ENCODE measurements at regions not wholly inside any gene's neighbourhood (a gene's known extent, or its start where the extent isn't known, plus 50 kb on each side); places are given as distances from the start of the nearest gene placed in this dataset.

DNA sequence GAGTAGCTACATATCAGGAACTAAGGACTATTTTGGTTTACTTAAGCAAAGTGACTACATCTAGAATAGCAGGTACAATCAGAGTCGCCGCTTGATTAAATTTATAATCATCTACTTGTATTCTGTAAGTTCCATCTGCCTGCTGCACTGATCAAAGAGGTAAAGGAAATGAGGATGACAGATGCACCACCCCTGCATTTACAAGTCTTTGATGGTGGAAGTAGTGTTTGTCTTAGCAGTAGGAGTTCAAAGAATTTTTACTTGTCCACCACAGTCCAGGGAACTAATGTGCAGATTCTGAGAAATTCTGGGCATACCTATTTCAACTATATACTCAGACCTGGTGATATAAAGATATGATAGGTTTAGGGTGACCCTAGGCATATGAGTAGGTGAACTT, 184.1 kb upstream of the IVNS1ABP start (continued):
- TF ChIP-seq, protein P1, sequence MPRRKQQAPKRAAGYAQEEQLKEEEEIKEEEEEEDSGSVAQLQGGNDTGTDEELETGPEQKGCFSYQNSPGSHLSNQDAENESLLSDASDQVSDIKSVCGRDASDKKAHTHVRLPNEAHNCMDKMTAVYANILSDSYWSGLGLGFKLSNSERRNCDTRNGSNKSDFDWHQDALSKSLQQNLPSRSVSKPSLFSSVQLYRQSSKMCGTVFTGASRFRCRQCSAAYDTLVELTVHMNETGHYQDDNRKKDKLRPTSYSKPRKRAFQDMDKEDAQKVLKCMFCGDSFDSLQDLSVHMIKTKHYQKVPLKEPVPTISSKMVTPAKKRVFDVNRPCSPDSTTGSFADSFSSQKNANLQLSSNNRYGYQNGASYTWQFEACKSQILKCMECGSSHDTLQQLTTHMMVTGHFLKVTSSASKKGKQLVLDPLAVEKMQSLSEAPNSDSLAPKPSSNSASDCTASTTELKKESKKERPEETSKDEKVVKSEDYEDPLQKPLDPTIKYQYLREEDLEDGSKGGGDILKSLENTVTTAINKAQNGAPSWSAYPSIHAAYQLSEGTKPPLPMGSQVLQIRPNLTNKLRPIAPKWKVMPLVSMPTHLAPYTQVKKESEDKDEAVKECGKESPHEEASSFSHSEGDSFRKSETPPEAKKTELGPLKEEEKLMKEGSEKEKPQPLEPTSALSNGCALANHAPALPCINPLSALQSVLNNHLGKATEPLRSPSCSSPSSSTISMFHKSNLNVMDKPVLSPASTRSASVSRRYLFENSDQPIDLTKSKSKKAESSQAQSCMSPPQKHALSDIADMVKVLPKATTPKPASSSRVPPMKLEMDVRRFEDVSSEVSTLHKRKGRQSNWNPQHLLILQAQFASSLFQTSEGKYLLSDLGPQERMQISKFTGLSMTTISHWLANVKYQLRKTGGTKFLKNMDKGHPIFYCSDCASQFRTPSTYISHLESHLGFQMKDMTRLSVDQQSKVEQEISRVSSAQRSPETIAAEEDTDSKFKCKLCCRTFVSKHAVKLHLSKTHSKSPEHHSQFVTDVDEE (CRISPR knock-in tag; IDR thresholded peaks at IDR 0.05): no peak
- TF ChIP-seq ZFP30 (CRISPR knock-in tag; IDR thresholded peaks at IDR 0.05) (no peak), BACH2 (CRISPR knock-in tag; IDR thresholded peaks at IDR 0.05; ENCODE audit: borderline replicate concordance) (no peak), ESRRG (CRISPR knock-in tag; IDR thresholded peaks at IDR 0.05) (no peak), ZNF565 (CRISPR knock-in tag; conservative IDR thresholded peaks at IDR 0.05; ENCODE audit: low read depth) (no peak), ISL1 (CRISPR knock-in tag; IDR thresholded peaks at IDR 0.05) (no peak), PPARA (CRISPR knock-in tag; IDR thresholded peaks at IDR 0.05; ENCODE audit: borderline replicate concordance) (no peak), SNAI2 (CRISPR knock-in tag; IDR thresholded peaks at IDR 0.05) (no peak), ARNTL (CRISPR knock-in tag; IDR thresholded peaks at IDR 0.05; ENCODE audit: borderline replicate concordance, low read depth) (no peak), CSDC2 (CRISPR knock-in tag; IDR thresholded peaks at IDR 0.05) (no peak)

DNA sequence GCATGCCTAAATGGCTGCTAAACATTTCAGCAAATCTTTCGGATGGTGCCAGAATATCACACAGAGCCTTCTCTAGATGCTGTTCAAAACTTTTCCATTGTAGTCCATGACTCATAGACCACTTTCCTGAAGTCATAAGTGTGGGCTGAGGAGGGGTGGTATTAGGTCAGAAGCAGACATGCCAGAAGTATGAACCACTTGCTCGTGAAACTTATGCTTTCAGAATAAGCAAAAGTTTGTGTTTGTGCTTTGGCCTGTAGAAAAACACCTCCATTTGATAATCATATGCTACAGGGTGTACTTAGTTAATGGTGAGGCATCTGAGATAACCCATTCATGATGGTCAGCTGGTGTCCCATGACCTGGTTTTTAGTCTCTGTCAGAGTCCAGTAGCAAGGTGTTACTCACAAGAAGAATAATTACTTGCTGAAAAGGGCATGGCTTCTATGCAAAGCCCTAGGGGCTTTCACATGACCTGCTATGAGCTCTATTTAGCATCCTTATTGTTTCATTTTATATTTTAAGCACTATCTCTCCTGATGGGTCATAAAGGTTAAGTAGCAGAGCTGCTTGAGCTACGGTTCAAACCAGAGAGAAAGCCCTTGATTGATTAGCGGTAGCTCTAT, 183.1 kb upstream of the IVNS1ABP start:
- peak; percentile 72 for ATAC-seq
- TF ChIP-seq OSR1 (CRISPR knock-in tag; IDR thresholded peaks at IDR 0.05) (no peak), RARB (CRISPR knock-in tag; IDR thresholded peaks at IDR 0.05) (no peak)

DNA sequence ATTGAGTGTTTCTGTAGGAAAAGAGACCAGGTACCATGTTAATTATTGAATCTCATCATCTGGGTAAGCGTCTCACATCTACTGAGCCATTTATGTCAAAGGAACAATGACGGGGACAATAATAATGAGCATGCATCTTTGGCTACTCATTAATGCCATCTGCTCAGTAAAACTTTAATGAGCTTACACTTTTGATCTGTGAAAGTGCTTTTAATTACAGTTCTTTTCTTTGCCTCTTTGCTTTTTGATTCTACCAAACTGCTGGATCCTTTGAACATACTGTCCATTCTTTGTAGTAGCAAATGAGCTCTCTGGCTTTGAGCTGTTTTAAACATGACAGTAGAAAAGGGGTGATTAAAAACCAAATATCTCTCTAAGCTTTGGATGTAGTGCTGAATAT, 181.2 kb upstream of the IVNS1ABP start:
- no peak for ATAC-seq
- TF ChIP-seq, protein P2, sequence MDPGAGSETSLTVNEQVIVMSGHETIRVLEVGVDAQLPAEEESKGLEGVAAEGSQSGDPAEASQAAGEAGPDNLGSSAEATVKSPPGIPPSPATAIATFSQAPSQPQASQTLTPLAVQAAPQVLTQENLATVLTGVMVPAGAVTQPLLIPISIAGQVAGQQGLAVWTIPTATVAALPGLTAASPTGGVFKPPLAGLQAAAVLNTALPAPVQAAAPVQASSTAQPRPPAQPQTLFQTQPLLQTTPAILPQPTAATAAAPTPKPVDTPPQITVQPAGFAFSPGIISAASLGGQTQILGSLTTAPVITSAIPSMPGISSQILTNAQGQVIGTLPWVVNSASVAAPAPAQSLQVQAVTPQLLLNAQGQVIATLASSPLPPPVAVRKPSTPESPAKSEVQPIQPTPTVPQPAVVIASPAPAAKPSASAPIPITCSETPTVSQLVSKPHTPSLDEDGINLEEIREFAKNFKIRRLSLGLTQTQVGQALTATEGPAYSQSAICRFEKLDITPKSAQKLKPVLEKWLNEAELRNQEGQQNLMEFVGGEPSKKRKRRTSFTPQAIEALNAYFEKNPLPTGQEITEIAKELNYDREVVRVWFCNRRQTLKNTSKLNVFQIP (CRISPR knock-in tag; IDR thresholded peaks at IDR 0.05; ENCODE audit: borderline replicate concordance, low read depth): no peak
- TF ChIP-seq, protein P1 (CRISPR knock-in tag; IDR thresholded peaks at IDR 0.05): no peak
- TF ChIP-seq BACH2 (CRISPR knock-in tag; IDR thresholded peaks at IDR 0.05; ENCODE audit: borderline replicate concordance) (no peak), TCF4 (CRISPR knock-in tag; IDR thresholded peaks at IDR 0.05; ENCODE audit: borderline replicate concordance) (no peak), ISL1 (CRISPR knock-in tag; IDR thresholded peaks at IDR 0.05) (no peak), ESRRG (CRISPR knock-in tag; IDR thresholded peaks at IDR 0.05) (no peak), ZNF8 (CRISPR knock-in tag; IDR thresholded peaks at IDR 0.05) (no peak), ZFP30 (CRISPR knock-in tag; IDR thresholded peaks at IDR 0.05) (no peak), OSR1 (CRISPR knock-in tag; IDR thresholded peaks at IDR 0.05) (no peak), CSDC2 (CRISPR knock-in tag; IDR thresholded peaks at IDR 0.05) (no peak), TOX (CRISPR knock-in tag; IDR thresholded peaks at IDR 0.05; ENCODE audit: borderline replicate concordance) (no peak), ZNF70 (CRISPR knock-in tag; IDR thresholded peaks at IDR 0.05) (no peak)
- TF ChIP-seq, protein P3, sequence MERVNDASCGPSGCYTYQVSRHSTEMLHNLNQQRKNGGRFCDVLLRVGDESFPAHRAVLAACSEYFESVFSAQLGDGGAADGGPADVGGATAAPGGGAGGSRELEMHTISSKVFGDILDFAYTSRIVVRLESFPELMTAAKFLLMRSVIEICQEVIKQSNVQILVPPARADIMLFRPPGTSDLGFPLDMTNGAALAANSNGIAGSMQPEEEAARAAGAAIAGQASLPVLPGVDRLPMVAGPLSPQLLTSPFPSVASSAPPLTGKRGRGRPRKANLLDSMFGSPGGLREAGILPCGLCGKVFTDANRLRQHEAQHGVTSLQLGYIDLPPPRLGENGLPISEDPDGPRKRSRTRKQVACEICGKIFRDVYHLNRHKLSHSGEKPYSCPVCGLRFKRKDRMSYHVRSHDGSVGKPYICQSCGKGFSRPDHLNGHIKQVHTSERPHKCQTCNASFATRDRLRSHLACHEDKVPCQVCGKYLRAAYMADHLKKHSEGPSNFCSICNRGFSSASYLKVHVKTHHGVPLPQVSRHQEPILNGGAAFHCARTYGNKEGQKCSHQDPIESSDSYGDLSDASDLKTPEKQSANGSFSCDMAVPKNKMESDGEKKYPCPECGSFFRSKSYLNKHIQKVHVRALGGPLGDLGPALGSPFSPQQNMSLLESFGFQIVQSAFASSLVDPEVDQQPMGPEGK (CRISPR knock-in tag; IDR thresholded peaks at IDR 0.05; ENCODE audit: borderline replicate concordance): no peak

DNA sequence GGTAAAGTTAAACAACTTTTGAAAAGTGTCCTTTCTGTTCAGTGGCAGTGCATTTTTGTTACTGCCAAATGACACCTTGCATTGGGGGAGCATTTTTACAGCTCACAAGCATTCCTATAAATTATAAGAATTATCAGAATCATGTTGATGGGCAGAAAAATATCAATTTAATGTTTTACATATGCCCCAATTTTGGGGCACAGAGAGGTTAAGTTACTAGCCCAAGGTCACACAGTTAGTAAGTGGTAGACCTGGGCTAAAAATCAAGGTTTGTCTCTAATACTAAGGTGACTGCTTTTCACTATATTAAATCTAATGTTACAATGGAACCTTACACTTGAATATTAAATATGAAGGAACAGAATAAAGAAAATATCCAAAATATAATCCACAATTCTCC, 180.1 kb upstream of the IVNS1ABP start:
- no peak for ATAC-seq
- TF ChIP-seq ZC3H10 (CRISPR knock-in tag; IDR thresholded peaks at IDR 0.05) (no peak), CSDC2 (CRISPR knock-in tag; IDR thresholded peaks at IDR 0.05) (no peak), RARB (CRISPR knock-in tag; IDR thresholded peaks at IDR 0.05) (no peak), TOX (CRISPR knock-in tag; IDR thresholded peaks at IDR 0.05; ENCODE audit: borderline replicate concordance) (no peak), TCF4 (CRISPR knock-in tag; IDR thresholded peaks at IDR 0.05; ENCODE audit: borderline replicate concordance) (no peak), PPARA (CRISPR knock-in tag; IDR thresholded peaks at IDR 0.05; ENCODE audit: borderline replicate concordance) (no peak), GLIS3 (CRISPR knock-in tag; IDR thresholded peaks at IDR 0.05) (no peak), ZNF565 (CRISPR knock-in tag; conservative IDR thresholded peaks at IDR 0.05; ENCODE audit: low read depth) (no peak), OSR1 (CRISPR knock-in tag; IDR thresholded peaks at IDR 0.05) (no peak)
- TF ChIP-seq, protein P3 (CRISPR knock-in tag; IDR thresholded peaks at IDR 0.05; ENCODE audit: borderline replicate concordance): no peak
- TF ChIP-seq, protein P4, sequence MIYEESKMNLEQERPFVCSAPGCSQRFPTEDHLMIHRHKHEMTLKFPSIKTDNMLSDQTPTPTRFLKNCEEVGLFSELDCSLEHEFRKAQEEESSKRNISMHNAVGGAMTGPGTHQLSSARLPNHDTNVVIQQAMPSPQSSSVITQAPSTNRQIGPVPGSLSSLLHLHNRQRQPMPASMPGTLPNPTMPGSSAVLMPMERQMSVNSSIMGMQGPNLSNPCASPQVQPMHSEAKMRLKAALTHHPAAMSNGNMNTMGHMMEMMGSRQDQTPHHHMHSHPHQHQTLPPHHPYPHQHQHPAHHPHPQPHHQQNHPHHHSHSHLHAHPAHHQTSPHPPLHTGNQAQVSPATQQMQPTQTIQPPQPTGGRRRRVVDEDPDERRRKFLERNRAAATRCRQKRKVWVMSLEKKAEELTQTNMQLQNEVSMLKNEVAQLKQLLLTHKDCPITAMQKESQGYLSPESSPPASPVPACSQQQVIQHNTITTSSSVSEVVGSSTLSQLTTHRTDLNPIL (CRISPR knock-in tag; IDR thresholded peaks at IDR 0.05; ENCODE audit: low read depth): no peak

Measured in SK-N-SH treated with all-trans-retinoic acid at 6 μM for 48 hours (cell line).